Right lobe of liver (tissue), 6 donors: ENCODE measurements at regions not wholly inside any gene's neighbourhood (a gene's known extent, or its start where the extent isn't known, plus 50 kb on each side); places are given as distances from the start of the nearest gene placed in this dataset.

ENCODE experiments used
- ATAC-seq, 4 donors: fragments of 200-7000 bp; cut with Tn5 transposase; one replicate each; pipeline ENCODE4 v1.9.1; 2020; ENCODE audit warnings: mild to moderate bottlenecking in 4 of 4, moderate library complexity in 4 of 4
- DNase-seq, 3 donors: peaks; one replicate each; pipeline ENCODE4 v3.0.0-alpha.2; 2020
- H3K27ac ChIP-seq, 3 donors: fragments of 200-600 bp; one replicate each; pipeline ENCODE4 v1.8.0; 2022
- H3K27me3 ChIP-seq, 2 donors: fragments of 200-600 bp; one replicate each; pipeline ENCODE4 v1.8.0; 2022
- H3K36me3 ChIP-seq, 4 donors: fragments of 200-600 bp; sonication (generic) in 1 of 4; one replicate each; pipeline versions ENCODE4 v1.5.1 to v1.8.0; 2017 to 2022; ENCODE audit warnings: control low read depth in 1 of 4
- H3K4me1 ChIP-seq, 4 donors: fragments of 200-600 bp; sonication (generic) in 1 of 4; one replicate each; pipeline versions ENCODE4 v1.5.1 to v1.8.0; 2017 to 2022; ENCODE audit warnings: control low read depth in 1 of 4
- H3K4me3 ChIP-seq, 3 donors: fragments of 200-600 bp; one replicate each; pipeline ENCODE4 v1.8.0; 2022
- H3K9me3 ChIP-seq, 4 donors: fragments of 200-600 bp; sonication (generic) in 1 of 4; one replicate each; pipeline versions ENCODE4 v1.5.1 to v1.8.0; 2017 to 2022; ENCODE audit warnings: control low read depth in 1 of 4
- CTCF ChIP-seq, 4 donors: fragments of 200-600 bp in 3 of 4; fragments of 450-650 bp in 1 of 4; IDR thresholded peaks; one replicate each; pipeline versions ENCODE4 v1.5.1 to v1.8.0; 2016 to 2022; ENCODE audit warnings: antibody characterized with exemption in 4 of 4, mild to moderate bottlenecking in 2 of 4
- POLR2A ChIP-seq: fragments of 450-650 bp; IDR thresholded peaks from one replicate; pipeline ENCODE4 v1.6.1; 2017; ENCODE audit warnings: antibody characterized with exemption, mild to moderate bottlenecking
- WGBS: methylation state at CpG from one replicate; pipeline ENCODE4 v1.1.6; 2018; ENCODE audit warnings: low coverage, low lambda C conversion rate; ENCODE audit not compliant: insufficient coverage; ENCODE audit errors: missing lambda C conversion rate; 5-methylcytosine and 5-hydroxymethylcytosine counted together
- intact Hi-C, 2 donors: fragments of 100-400 bp; cut with DNase I; formaldehyde crosslinking; loops; one replicate each; pipeline versions ENCODE4 v1.11.2 to v1.14.1; 2022
- donor health status: DM: no; HTN: yes; CAD: no.
- donor health status: DM: no; HTN: no; CAD: no.
- donor health status: DM: no; HTN: no; CAD: no.
- donor health status: DM: no; HTN: yes; CAD: no.
- donor health status: DM: no; HTN: yes; CAD: no.

- 23% methylated on average over 2 of the region's 2 CpGs for WGBS
- Histone ChIP-seq H3K4me3 (no peak overlapping the region), H3K4me1 (no peaks in the 10 kb centered on the region), H3K27ac (no peak overlapping the region), H3K9me3 (no peaks in the 10 kb centered on the region), H3K36me3 (no peaks in the 10 kb centered on the region), H3K27me3 (no peaks in the 10 kb centered on the region)
- TF ChIP-seq CTCF (IDR thresholded peaks at IDR 0.05) (no peak), POLR2A (no peak)
- intact Hi-C loops, result no loop called here
- ATAC-seq, result peak in 1 of 4 donors; percentile 49
- no peak for DNase-seq
Observed at GRCh38 chr11:128135451-128135850, 451.9 kb downstream of the ETS1 start.

DNA sequence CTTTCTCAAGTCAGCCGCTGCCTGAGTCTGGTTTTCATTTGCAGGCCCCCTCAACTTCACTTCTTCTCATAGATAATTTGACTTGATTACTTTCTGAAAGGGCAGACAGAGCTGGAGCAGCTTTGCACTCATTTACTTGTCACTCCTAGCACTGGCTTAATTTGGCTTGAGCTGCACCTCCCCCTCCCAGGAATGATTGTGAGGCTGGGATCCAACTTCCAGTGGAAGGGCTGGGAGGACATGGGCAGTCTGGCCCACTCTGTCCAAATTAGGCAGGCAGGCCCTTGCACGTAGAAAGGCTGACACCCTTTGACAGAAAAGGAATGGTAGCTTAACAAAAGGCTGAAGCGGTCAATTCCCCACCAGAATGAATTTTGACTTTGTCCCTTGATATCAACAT, 453.9 kb downstream of the ETS1 start:
- TF ChIP-seq POLR2A (no peak), CTCF (IDR thresholded peaks at IDR 0.05) (no peak)
- DNase-seq (no peak), ATAC-seq (no peak)
- 71% methylated on average over 3 of the region's 3 CpGs for WGBS
- intact Hi-C loops, result no loop called here
- H3K27me3 ChIP-seq, result no peaks in the 10 kb centered on the region
- no peaks in the 10 kb centered on the region for H3K36me3 ChIP-seq
- H3K4me3 ChIP-seq, result no peak overlapping the region
- H3K27ac ChIP-seq, result no peak overlapping the region
- H3K9me3 ChIP-seq, result no peaks in the 10 kb centered on the region
- no peaks in the 10 kb centered on the region for H3K4me1 ChIP-seq

GRCh38 chr11:128130052-128130451, 457.3 kb downstream of the ETS1 start:
- no peaks in the 10 kb centered on the region for H3K27me3 ChIP-seq
- H3K4me3 ChIP-seq, result no peak overlapping the region
- no peaks in the 10 kb centered on the region for H3K9me3 ChIP-seq
- H3K4me1 ChIP-seq, result no peaks in the 10 kb centered on the region
- no peaks in the 10 kb centered on the region for H3K36me3 ChIP-seq
- no peak for DNase-seq
- H3K27ac ChIP-seq, result no peak overlapping the region
- TF ChIP-seq CTCF (IDR thresholded peaks at IDR 0.05) (no peak), POLR2A (no peak)
- ATAC-seq, result no peak
- intact Hi-C loops, result no loop called here

DNA sequence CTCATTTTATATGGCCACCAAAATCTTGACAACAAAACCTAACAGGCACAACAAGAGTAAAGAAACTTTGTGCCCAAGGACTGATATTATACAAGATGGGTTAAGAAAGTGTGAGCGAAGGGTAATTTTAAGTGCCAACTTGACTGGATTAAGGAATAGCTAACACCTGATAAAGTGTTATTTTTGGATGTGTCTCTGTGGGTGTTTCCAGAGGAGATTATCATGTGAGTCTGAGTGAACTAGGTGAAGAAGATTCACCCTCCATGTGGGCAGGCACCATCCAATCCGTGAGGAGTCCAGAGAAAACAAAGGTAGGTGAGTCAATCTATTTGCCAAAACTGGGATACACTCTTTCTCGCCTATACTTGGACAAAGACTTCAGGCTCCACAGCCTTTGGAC, 461.6 kb downstream of the ETS1 start:
- H3K4me3 ChIP-seq, result no peak overlapping the region
- WGBS, result 64% methylated on average over 3 of the region's 3 CpGs
- TF ChIP-seq CTCF (IDR thresholded peaks at IDR 0.05) (no peak), POLR2A (no peak)
- no peaks in the 10 kb centered on the region for H3K36me3 ChIP-seq
- no peak overlapping the region for H3K27ac ChIP-seq
- no peaks in the 10 kb centered on the region for H3K4me1 ChIP-seq
- ATAC-seq (peak in 1 of 4 donors; percentile 37), DNase-seq (no peak)
- intact Hi-C loops, result no loop called here
- H3K9me3 ChIP-seq, result no peaks in the 10 kb centered on the region
- no peaks in the 10 kb centered on the region for H3K27me3 ChIP-seq

DNA sequence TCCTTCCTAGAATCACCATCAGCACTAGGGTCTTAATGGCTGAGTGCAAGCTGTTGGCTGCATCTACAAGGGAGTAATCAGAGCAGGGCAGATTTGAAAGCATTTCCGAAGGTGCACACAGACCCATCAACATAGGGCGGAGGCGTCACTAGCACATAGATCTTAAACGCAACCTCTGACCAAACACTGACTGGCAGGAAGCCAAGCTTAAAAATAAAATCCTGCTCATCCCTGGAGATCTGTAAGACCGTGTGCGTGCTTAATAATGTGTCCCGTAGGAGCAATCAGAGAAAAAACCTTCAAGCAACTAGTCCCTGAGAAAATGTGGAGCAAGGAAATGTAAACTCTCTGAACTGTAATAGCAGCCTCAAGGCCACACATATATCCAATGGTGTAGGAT, 470.5 kb downstream of the ETS1 start:
- no peaks in the 10 kb centered on the region for H3K9me3 ChIP-seq
- DNase-seq (no peak), ATAC-seq (no peak)
- H3K27ac ChIP-seq, result no peak overlapping the region
- WGBS, result 50% methylated on average over 4 of the region's 7 CpGs
- H3K27me3 ChIP-seq, result no peaks in the 10 kb centered on the region
- H3K4me3 ChIP-seq, result no peak overlapping the region
- intact Hi-C loops, result no loop called here
- no peak for TF ChIP-seq POLR2A
- no peaks in the 10 kb centered on the region for H3K36me3 ChIP-seq
- no peaks in the 10 kb centered on the region for H3K4me1 ChIP-seq
